SIG-M5 treated with dmso at 0.1 percent for 504 hours (cell line): ENCODE measurements at regions not wholly inside any gene's neighbourhood (a gene's known extent, or its start where the extent isn't known, plus 50 kb on each side); places are given as distances from the start of the nearest gene placed in this dataset.

Experiments used
- DNase-seq: peaks from one replicate; lab custom pipeline; 2025; ENCODE audit not compliant: unreplicated experiment; lab: John Stamatoyannopoulos, UW

- no peak for DNase-seq
These were observed 65.3 kb downstream of the METRNL start for GRCh38 chr17:83144421-83145357.

- DNase-seq = no peak
These were observed 65.9 kb downstream of the METRNL start for GRCh38 chr17:83145358-83145738.

GRCh38 chr17:83145831-83146230 is 66.4 kb downstream of the METRNL start:
- no peak for DNase-seq

- DNase-seq = no peak
These were observed 66.9 kb downstream of the METRNL start for GRCh38 chr17:83146347-83146746.

GRCh38 chr17:83147280-83147679 is 67.9 kb downstream of the METRNL start:
- DNase-seq = no peak

GRCh38 chr17:83148317-83149028 is 69.1 kb downstream of the METRNL start:
- DNase-seq = no peak

- DNase-seq = no peak
These were observed 69.8 kb downstream of the METRNL start for GRCh38 chr17:83149029-83149725.

- no peak for DNase-seq
These were observed 70.4 kb downstream of the METRNL start for GRCh38 chr17:83149761-83150251.

GRCh38 chr17:83150369-83151055 is 71.1 kb downstream of the METRNL start:
- DNase-seq = no peak

GRCh38 chr17:83151056-83151441 is 71.6 kb downstream of the METRNL start:
- DNase-seq = no peak

GRCh38 chr17:83151442-83152226 is 72.2 kb downstream of the METRNL start:
- DNase-seq = peak; percentile 15

GRCh38 chr17:83152227-83152744 is 72.9 kb downstream of the METRNL start:
- no peak for DNase-seq

- peak; percentile 56 for DNase-seq
These were observed 73.6 kb downstream of the METRNL start for GRCh38 chr17:83152745-83153611.

- DNase-seq = no peak
These were observed 74.4 kb downstream of the METRNL start for GRCh38 chr17:83153681-83154310.

- no peak for DNase-seq
These were observed 75.1 kb downstream of the METRNL start for GRCh38 chr17:83154311-83155127.

- DNase-seq = peak; percentile 70
These were observed 76.0 kb downstream of the METRNL start for GRCh38 chr17:83155128-83156121.
